ENCODE measurements at regions not wholly inside any gene's neighbourhood (a gene's known extent, or its start where the extent isn't known, plus 50 kb on each side); places are given as distances from the start of the nearest gene placed in this dataset.

- TF ChIP-seq ZNF324 (CRISPR knock-in tag; IDR thresholded peaks at IDR 0.05) (no peak), SMAD3 (CRISPR knock-in tag; conservative IDR thresholded peaks at IDR 0.05) (0 out of 2 replicates have a peak, but pooled peaks have one; percentile 34), TAF1 (IDR thresholded peaks at IDR 0.05; ENCODE audit: control insufficient read depth, extremely low read depth, insufficient read depth, low read length, severe bottlenecking) (no peak), PTBP1 (IDR thresholded peaks at IDR 0.05; ENCODE audit: low read depth, low read length) (no peak), ZC3H11A (IDR thresholded peaks at IDR 0.05; ENCODE audit: low read depth, low read length) (no peak), ELF1 (tag; IDR thresholded peaks at IDR 0.05) (0 out of 2 replicates have a peak, but pooled peaks have one; percentile 16), NONO (IDR thresholded peaks at IDR 0.05; ENCODE audit: low read depth in 2 of 2, low read length in 1 of 2) (no peak), CUX1 (CRISPR knock-in tag; IDR thresholded peaks at IDR 0.05) (no peak), SRSF1 (IDR thresholded peaks at IDR 0.05; ENCODE audit: low read depth, low read length) (no peak)
- TF ChIP-seq, protein P1, sequence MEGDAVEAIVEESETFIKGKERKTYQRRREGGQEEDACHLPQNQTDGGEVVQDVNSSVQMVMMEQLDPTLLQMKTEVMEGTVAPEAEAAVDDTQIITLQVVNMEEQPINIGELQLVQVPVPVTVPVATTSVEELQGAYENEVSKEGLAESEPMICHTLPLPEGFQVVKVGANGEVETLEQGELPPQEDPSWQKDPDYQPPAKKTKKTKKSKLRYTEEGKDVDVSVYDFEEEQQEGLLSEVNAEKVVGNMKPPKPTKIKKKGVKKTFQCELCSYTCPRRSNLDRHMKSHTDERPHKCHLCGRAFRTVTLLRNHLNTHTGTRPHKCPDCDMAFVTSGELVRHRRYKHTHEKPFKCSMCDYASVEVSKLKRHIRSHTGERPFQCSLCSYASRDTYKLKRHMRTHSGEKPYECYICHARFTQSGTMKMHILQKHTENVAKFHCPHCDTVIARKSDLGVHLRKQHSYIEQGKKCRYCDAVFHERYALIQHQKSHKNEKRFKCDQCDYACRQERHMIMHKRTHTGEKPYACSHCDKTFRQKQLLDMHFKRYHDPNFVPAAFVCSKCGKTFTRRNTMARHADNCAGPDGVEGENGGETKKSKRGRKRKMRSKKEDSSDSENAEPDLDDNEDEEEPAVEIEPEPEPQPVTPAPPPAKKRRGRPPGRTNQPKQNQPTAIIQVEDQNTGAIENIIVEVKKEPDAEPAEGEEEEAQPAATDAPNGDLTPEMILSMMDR (IDR thresholded peaks at IDR 0.05 in 2 of 3, conservative IDR thresholded peaks at IDR 0.05 in 1 of 3; ENCODE audit: insufficient read depth in 2 of 3, low read depth in 1 of 3, low read length in 3 of 3), result no peak
- TF ChIP-seq, protein P2, sequence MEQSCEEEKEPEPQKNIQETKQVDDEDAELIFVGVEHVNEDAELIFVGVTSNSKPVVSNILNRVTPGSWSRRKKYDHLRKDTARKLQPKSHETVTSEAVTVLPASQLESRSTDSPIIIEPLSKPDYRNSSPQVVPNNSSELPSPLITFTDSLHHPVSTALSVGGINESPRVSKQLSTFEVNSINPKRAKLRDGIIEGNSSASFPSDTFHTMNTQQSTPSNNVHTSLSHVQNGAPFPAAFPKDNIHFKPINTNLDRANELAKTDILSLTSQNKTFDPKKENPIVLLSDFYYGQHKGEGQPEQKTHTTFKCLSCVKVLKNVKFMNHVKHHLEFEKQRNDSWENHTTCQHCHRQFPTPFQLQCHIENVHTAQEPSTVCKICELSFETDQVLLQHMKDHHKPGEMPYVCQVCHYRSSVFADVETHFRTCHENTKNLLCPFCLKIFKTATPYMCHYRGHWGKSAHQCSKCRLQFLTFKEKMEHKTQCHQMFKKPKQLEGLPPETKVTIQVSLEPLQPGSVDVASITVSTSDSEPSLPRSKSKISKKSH (CRISPR knock-in tag; IDR thresholded peaks at IDR 0.05), result no peak
These were observed 60.5 kb upstream of the CAV2 start for GRCh38 chr7:116439005-116439404.

Data from K562 (cell line).